ENCODE measurements at regions not wholly inside any gene's neighbourhood (a gene's known extent, or its start where the extent isn't known, plus 50 kb on each side); places are given as distances from the start of the nearest gene placed in this dataset.
"Not testable (repeated sequence)": the region's sequence is repeated elsewhere in the genome, so short reads cannot be mapped to it uniquely, and the experiment has no call there.

GRCh38 chr2:120531863-120532600 is 186.1 kb downstream of the INHBB start:
- no peak for DNase-seq (ENCODE audit: low spot score)

GRCh38 chr2:120533625-120534024 is 187.7 kb downstream of the INHBB start:
- DNase-seq (ENCODE audit: low spot score) = no peak

GRCh38 chr2:120534457-120534856 is 188.5 kb downstream of the INHBB start:
- no peak for DNase-seq (ENCODE audit: low spot score)

GRCh38 chr2:120535081-120535480 is 189.1 kb downstream of the INHBB start:
- no peak for DNase-seq (ENCODE audit: low spot score)

GRCh38 chr2:120536141-120536540 is 190.2 kb downstream of the INHBB start:
- no peak for DNase-seq (ENCODE audit: low spot score)

- no peak for DNase-seq (ENCODE audit: low spot score)
Measured at GRCh38 chr2:120538691-120539423, 192.9 kb downstream of the INHBB start.

- no peak for DNase-seq (ENCODE audit: low spot score)
Measured at GRCh38 chr2:120539424-120539936, 193.5 kb downstream of the INHBB start.

GRCh38 chr2:120539937-120540718 is 194.2 kb downstream of the INHBB start:
- DNase-seq (ENCODE audit: low spot score) = no peak

GRCh38 chr2:120540719-120541552 is 194.7 kb upstream of the GLI2 start:
- no peak for DNase-seq (ENCODE audit: low spot score)

GRCh38 chr2:120541553-120541932 is 194.1 kb upstream of the GLI2 start:
- no peak for DNase-seq (ENCODE audit: low spot score)

GRCh38 chr2:120541972-120542670 is 193.5 kb upstream of the GLI2 start:
- DNase-seq (ENCODE audit: low spot score) = no peak

GRCh38 chr2:120542911-120543527 is 192.6 kb upstream of the GLI2 start:
- DNase-seq (ENCODE audit: low spot score) = no peak

GRCh38 chr2:120543899-120544298 is 191.8 kb upstream of the GLI2 start:
- no peak for DNase-seq (ENCODE audit: low spot score)

GRCh38 chr2:120544522-120544921 is 191.1 kb upstream of the GLI2 start:
- no peak for DNase-seq (ENCODE audit: low spot score)

- not testable (repeated sequence) for DNase-seq (ENCODE audit: low spot score)
Measured at GRCh38 chr2:120545007-120545406, 190.7 kb upstream of the GLI2 start.

- no peak for DNase-seq (ENCODE audit: low spot score)
Measured at GRCh38 chr2:120545521-120546047, 190.1 kb upstream of the GLI2 start.

GRCh38 chr2:120546048-120546864 is 189.4 kb upstream of the GLI2 start:
- no peak for DNase-seq (ENCODE audit: low spot score)

GRCh38 chr2:120546865-120547390 is 188.7 kb upstream of the GLI2 start:
- DNase-seq (ENCODE audit: low spot score) = no peak

- DNase-seq (ENCODE audit: low spot score) = no peak
Measured at GRCh38 chr2:120547662-120548061, 188.0 kb upstream of the GLI2 start.

Measured in CD4-positive, alpha-beta T cell treated with Interleukin-6 at 100 ng/mL for 8 hours (primary cell).